HL-60 (cell line): ENCODE measurements at regions not wholly inside any gene's neighbourhood (a gene's known extent, or its start where the extent isn't known, plus 50 kb on each side); places are given as distances from the start of the nearest gene placed in this dataset. TPM values are rescaled to one million over a fixed set of nuclear protein-coding genes. Genes with fewer than 3 reads are reported as not detected.
"Not testable (repeated sequence)": the region's sequence is repeated elsewhere in the genome, so short reads cannot be mapped to it uniquely, and the experiment has no call there.

Experiments
- DNase-seq, 2 experiments: peaks; one replicate each; pipeline ENCODE4 v3.0.0-alpha.2; 2010 to 2020; ENCODE audit warnings: low read depth in 1 of 2, low spot score in 1 of 2
- H3K27ac ChIP-seq: fragments of 250-450 bp; sonication (Bioruptor Pico); replicated peaks from 2 replicates; pipeline ENCODE4 v1.5.1; 2020; ENCODE audit warnings: mild to moderate bottlenecking, moderate library complexity
- H3K27me3 ChIP-seq: fragments of 250-450 bp; sonication (Bioruptor Pico); 2 replicates; pipeline ENCODE4 v1.5.1; 2021; ENCODE audit warnings: mild to moderate bottlenecking, moderate library complexity; ENCODE audit not compliant: insufficient read depth, poor library complexity, severe bottlenecking
- H3K4me3 ChIP-seq: replicated peaks from 2 replicates; pipeline ENCODE4 v1.5.1; 2011; ENCODE audit warnings: mild to moderate bottlenecking, control low read depth, low read length; ENCODE audit not compliant: insufficient read depth
- CTCF ChIP-seq: IDR thresholded peaks from one replicate; pipeline ENCODE4 v1.5.1; 2011; ENCODE audit warnings: low read length, control low read depth, inconsistent platforms; ENCODE audit not compliant: insufficient read depth
- GABPA ChIP-seq: IDR thresholded peaks from 2 replicates; pipeline ENCODE4 v1.6.1; 2012; ENCODE audit warnings: low read depth
- POLR2AphosphoS5 ChIP-seq: IDR thresholded peaks from 2 replicates; pipeline ENCODE4 v1.6.1; 2012; ENCODE audit warnings: low read depth
- REST ChIP-seq: IDR thresholded peaks from 2 replicates; pipeline ENCODE4 v1.6.1; 2012; ENCODE audit warnings: low read depth; ENCODE audit not compliant: insufficient replicate concordance
- SPI1 ChIP-seq: IDR thresholded peaks from 2 replicates; pipeline ENCODE4 v1.6.1; 2012; ENCODE audit warnings: low read depth, mild to moderate bottlenecking, borderline replicate concordance
- microRNA-seq: library from miRNA; unstranded; fragments of <30 nt; microRNA quantifications from one replicate; pipeline ENCODE4, GENCODE V29; 2018

- no peak overlapping the region for H3K4me3 ChIP-seq
- TF ChIP-seq SPI1 (no peak), CTCF (no peak), REST (no peak), POLR2AphosphoS5 (no peak), GABPA (no peak)
- DNase-seq: no peak
- no peak overlapping the region for H3K27ac ChIP-seq
- H3K27me3 ChIP-seq: no peaks in the 10 kb centered on the region
Measured at GRCh38 chr6:71810880-71811279, 75.5 kb upstream of the RIMS1 start.

- Histone ChIP-seq H3K4me3 (no peak overlapping the region), H3K27me3 (no peaks in the 10 kb centered on the region), H3K27ac (no peak overlapping the region)
- DNase-seq: no peak
- no peak for TF ChIP-seq GABPA
- no peak for TF ChIP-seq REST
- no peak for TF ChIP-seq SPI1
- TF ChIP-seq CTCF: no peak
- TF ChIP-seq POLR2AphosphoS5: no peak
Measured at GRCh38 chr6:71822625-71823024, 63.7 kb upstream of the RIMS1 start.

GRCh38 chr6:71832110-71832764, 54.1 kb upstream of the RIMS1 start:
- H3K27ac ChIP-seq, DNase-seq, H3K27me3 ChIP-seq, H3K4me3 ChIP-seq: not testable (repeated sequence)

Small RNA genes lying in the stretch of these regions (microRNA-seq; reads per million reads assigned to microRNA genes)
- gene MIR30A (3.9 reads per million, percentile 10 among the genes with 10 or more reads in this experiment), gene MIR30C2 (not detected)
